ENCODE measurements at regions not wholly inside any gene's neighbourhood (a gene's known extent, or its start where the extent isn't known, plus 50 kb on each side); places are given as distances from the start of the nearest gene placed in this dataset.

- 60 to 70% methylated on average over 17 to 22 of the region's 25 CpGs for WGBS, 2 donors
- Histone ChIP-seq H3K9me3 (no peaks in the 10 kb centered on the region), H3K27ac (no peak overlapping the region), H3K27me3 (peaks cover 0 to 6% (median 0%) of the 10 kb centered on the region in 4 donors), H3K4me3 (no peak overlapping the region), H3K36me3 (no peaks in the 10 kb centered on the region), H3K4me1 (no peaks in the 10 kb centered on the region)
- no peak for DNase-seq
- intact Hi-C loops (cut with DNase I), result no loop called here
- TF ChIP-seq CTCF (IDR thresholded peaks at IDR 0.05) (no peak), POLR2A (IDR thresholded peaks at IDR 0.05) (no peak)
These were observed 335.6 kb downstream of the EIPR1 start for GRCh38 chr2:3041841-3042600.

- Histone ChIP-seq H3K9me3 (no peaks in the 10 kb centered on the region), H3K36me3 (no peaks in the 10 kb centered on the region), H3K27ac (no peak overlapping the region), H3K27me3 (peaks cover 0 to 6% (median 0%) of the 10 kb centered on the region in 4 donors), H3K4me1 (no peaks in the 10 kb centered on the region), H3K4me3 (no peak overlapping the region)
- no peak for DNase-seq
- TF ChIP-seq POLR2A (IDR thresholded peaks at IDR 0.05), result no peak
- no peak for TF ChIP-seq CTCF (IDR thresholded peaks at IDR 0.05)
- intact Hi-C loops (cut with DNase I), result no loop called here
- 81 to 86% methylated on average over 3 to 13 of the region's 17 CpGs for WGBS, 2 donors
These were observed 336.4 kb downstream of the EIPR1 start for GRCh38 chr2:3041246-3041645.

GRCh38 chr2:3040496-3041140 lies 337.0 kb downstream of the EIPR1 start:
- DNase-seq, result no peak

GRCh38 chr2:3040066-3040428 lies 337.6 kb downstream of the EIPR1 start:
- Histone ChIP-seq H3K36me3 (no peaks in the 10 kb centered on the region), H3K27me3 (peaks cover 0 to 6% (median 0%) of the 10 kb centered on the region in 4 donors), H3K4me3 (no peak overlapping the region), H3K27ac (no peak overlapping the region), H3K9me3 (no peaks in the 10 kb centered on the region), H3K4me1 (no peaks in the 10 kb centered on the region)
- TF ChIP-seq POLR2A (IDR thresholded peaks at IDR 0.05), result no peak
- DNase-seq, result no peak
- intact Hi-C loops (cut with DNase I), result no loop called here
- WGBS, 2 donors, result 59 to 74% methylated on average over 2 of the region's 2 CpGs

More at GRCh38 chr2:3040496-3041140, 337.0 kb downstream of the EIPR1 start:
- Histone ChIP-seq H3K9me3 (no peaks in the 10 kb centered on the region), H3K4me1 (no peaks in the 10 kb centered on the region), H3K36me3 (no peaks in the 10 kb centered on the region), H3K4me3 (no peak overlapping the region), H3K27ac (no peak overlapping the region), H3K27me3 (peaks cover 0 to 6% (median 0%) of the 10 kb centered on the region in 4 donors)
- 46 to 64% methylated on average over 15 to 17 of the region's 17 CpGs for WGBS, 2 donors
- TF ChIP-seq POLR2A (IDR thresholded peaks at IDR 0.05) (no peak), CTCF (IDR thresholded peaks at IDR 0.05) (no peak)
- intact Hi-C loops (cut with DNase I), result no loop called here

GRCh38 chr2:3039188-3040065 lies 338.2 kb downstream of the EIPR1 start:
- intact Hi-C loops (cut with DNase I), result no loop called here
- H3K27ac ChIP-seq, result no peak overlapping the region
- H3K9me3 ChIP-seq, result no peaks in the 10 kb centered on the region
- TF ChIP-seq CTCF (IDR thresholded peaks at IDR 0.05) (no peak), POLR2A (IDR thresholded peaks at IDR 0.05) (no peak)
- H3K4me1 ChIP-seq, result no peaks in the 10 kb centered on the region
- peaks cover 0 to 6% (median 0%) of the 10 kb centered on the region in 4 donors for H3K27me3 ChIP-seq
- DNase-seq, result no peak
- H3K4me3 ChIP-seq, result no peak overlapping the region
- H3K36me3 ChIP-seq, result no peaks in the 10 kb centered on the region
- WGBS, 2 donors, result 72 to 80% methylated on average over 10 to 12 of the region's 16 CpGs
